DMS53 (cell line): ENCODE measurements at regions not wholly inside any gene's neighbourhood (a gene's known extent, or its start where the extent isn't known, plus 50 kb on each side); places are given as distances from the start of the nearest gene placed in this dataset.
"Not testable (repeated sequence)": the region's sequence is repeated elsewhere in the genome, so short reads cannot be mapped to it uniquely, and the experiment has no call there.

Experiments used
- DNase-seq: peaks from one replicate; lab custom pipeline; 2025; lab: John Stamatoyannopoulos, UW

GRCh38 chr5:85843535-85843934, 774.2 kb upstream of the COX7C start:
- no peak for DNase-seq

GRCh38 chr5:85849411-85849810, 768.3 kb upstream of the COX7C start:
- no peak for DNase-seq

- no peak for DNase-seq
These were observed 752.4 kb upstream of the COX7C start for GRCh38 chr5:85865296-85865695.

GRCh38 chr5:85868070-85868469, 749.7 kb upstream of the COX7C start:
- DNase-seq: no peak

- DNase-seq: no peak
These were observed 723.7 kb upstream of the COX7C start for GRCh38 chr5:85893996-85894395.

- DNase-seq: no peak
These were observed 721.2 kb upstream of the COX7C start for GRCh38 chr5:85896514-85896913.

- no peak for DNase-seq
These were observed 711.3 kb upstream of the COX7C start for GRCh38 chr5:85906460-85906859.

GRCh38 chr5:85910335-85910734, 707.4 kb upstream of the COX7C start:
- DNase-seq: no peak

- no peak for DNase-seq
These were observed 696.8 kb upstream of the COX7C start for GRCh38 chr5:85920984-85921383.

- no peak for DNase-seq
These were observed 696.2 kb upstream of the COX7C start for GRCh38 chr5:85921590-85921989.

GRCh38 chr5:85927632-85928031, 690.1 kb upstream of the COX7C start:
- DNase-seq: no peak

- no peak for DNase-seq
These were observed 688.0 kb upstream of the COX7C start for GRCh38 chr5:85929713-85930112.

GRCh38 chr5:85931220-85931619, 686.5 kb upstream of the COX7C start:
- DNase-seq: no peak

GRCh38 chr5:85938201-85938600, 679.5 kb upstream of the COX7C start:
- DNase-seq: no peak

- DNase-seq: no peak
These were observed 666.0 kb upstream of the COX7C start for GRCh38 chr5:85951707-85952210.

- DNase-seq: no peak
These were observed 665.1 kb upstream of the COX7C start for GRCh38 chr5:85952680-85953079.

- peak; percentile 8 for DNase-seq
These were observed 650.1 kb upstream of the COX7C start for GRCh38 chr5:85967681-85968080.

- DNase-seq: no peak
These were observed 645.2 kb upstream of the COX7C start for GRCh38 chr5:85972539-85972938.

- no peak for DNase-seq
These were observed 632.6 kb upstream of the COX7C start for GRCh38 chr5:85985167-85985566.

GRCh38 chr5:85990998-85991397, 626.7 kb upstream of the COX7C start:
- peak; percentile 39 for DNase-seq

- DNase-seq: not testable (repeated sequence)
These were observed 623.1 kb upstream of the COX7C start for GRCh38 chr5:85994653-85995052.

GRCh38 chr5:85998656-85999055, 619.1 kb upstream of the COX7C start:
- DNase-seq: no peak

- DNase-seq: no peak
These were observed 609.4 kb upstream of the COX7C start for GRCh38 chr5:86008293-86008692.

- DNase-seq: no peak
These were observed 609.0 kb upstream of the COX7C start for GRCh38 chr5:86008704-86009103.

- DNase-seq: no peak
These were observed 605.8 kb upstream of the COX7C start for GRCh38 chr5:86011937-86012336.
